WTC11 (cell line): ENCODE measurements at regions not wholly inside any gene's neighbourhood (a gene's known extent, or its start where the extent isn't known, plus 50 kb on each side); places are given as distances from the start of the nearest gene placed in this dataset.

Source experiments
- ATF3 ChIP-seq: sonication (generic); formaldehyde crosslinking; conservative IDR thresholded peaks from 2 replicates; pipeline ENCODE4 v1.8.1; 2022; ENCODE audit warnings: mild to moderate bottlenecking, missing genetic modification reagents
- FOXK1 ChIP-seq: sonication (generic); formaldehyde crosslinking; IDR thresholded peaks from 2 replicates; pipeline ENCODE4 v1.8.0; 2022; ENCODE audit warnings: mild to moderate bottlenecking, moderate library complexity, missing genetic modification reagents
- GABPB1 ChIP-seq: sonication (generic); formaldehyde crosslinking; IDR thresholded peaks from 2 replicates; pipeline ENCODE4 v1.8.1; 2023; ENCODE audit warnings: mild to moderate bottlenecking, missing genetic modification reagents
- NR2C2 ChIP-seq: sonication (generic); formaldehyde crosslinking; IDR thresholded peaks from 2 replicates; pipeline ENCODE4 v1.8.0; 2022; ENCODE audit warnings: mild to moderate bottlenecking, missing genetic modification reagents
- SP1 ChIP-seq: sonication (generic); formaldehyde crosslinking; conservative IDR thresholded peaks from 2 replicates; pipeline ENCODE4 v1.8.1; 2022; ENCODE audit warnings: missing genetic modification reagents
- USF2 ChIP-seq: sonication (generic); formaldehyde crosslinking; IDR thresholded peaks from 2 replicates; pipeline ENCODE4 v1.8.1; 2023; ENCODE audit warnings: mild to moderate bottlenecking, missing genetic modification reagents, moderate library complexity
- ZNF121 ChIP-seq: sonication (generic); formaldehyde crosslinking; IDR thresholded peaks from 2 replicates; pipeline ENCODE4 v1.8.0; 2023; ENCODE audit warnings: missing genetic modification reagents
- ZNF232 ChIP-seq: sonication (generic); formaldehyde crosslinking; IDR thresholded peaks from 2 replicates; pipeline ENCODE4 v1.8.0; 2022; ENCODE audit warnings: mild to moderate bottlenecking, missing genetic modification reagents
- ZNF671 ChIP-seq: fragments of 250-450 bp; sonication (Bioruptor Pico); IDR thresholded peaks from 2 replicates; pipeline ENCODE4 v1.8.0; 2021; ENCODE audit warnings: mild to moderate bottlenecking
- TF ChIP-seq, protein P1 (sequence below): fragments of 200-600 bp; IDR thresholded peaks from 2 replicates; pipeline ENCODE4 v1.8.0; 2022; ENCODE audit warnings: antibody characterized with exemption
- TF ChIP-seq, protein P2 (sequence below): fragments of 250-450 bp; sonication (Bioruptor Pico); IDR thresholded peaks from 2 replicates; pipeline ENCODE4 v1.9.0; 2021; ENCODE audit warnings: moderate library complexity, mild to moderate bottlenecking, inconsistent platforms, borderline replicate concordance
- TF ChIP-seq, protein P3 (sequence below): sonication (generic); formaldehyde crosslinking; IDR thresholded peaks from 2 replicates; pipeline ENCODE4 v1.8.1; 2022; ENCODE audit warnings: missing genetic modification reagents, borderline replicate concordance

- TF ChIP-seq FOXK1 (no peak), ZNF232 (CRISPR knock-in tag) (no peak), SP1 (CRISPR knock-in tag) (no peak), NR2C2 (CRISPR knock-in tag) (no peak), USF2 (no peak), ZNF671 (CRISPR knock-in tag) (no peak), ATF3 (CRISPR knock-in tag) (no peak), ZNF121 (CRISPR knock-in tag) (no peak), GABPB1 (CRISPR knock-in tag) (no peak)
- TF ChIP-seq, protein P1, sequence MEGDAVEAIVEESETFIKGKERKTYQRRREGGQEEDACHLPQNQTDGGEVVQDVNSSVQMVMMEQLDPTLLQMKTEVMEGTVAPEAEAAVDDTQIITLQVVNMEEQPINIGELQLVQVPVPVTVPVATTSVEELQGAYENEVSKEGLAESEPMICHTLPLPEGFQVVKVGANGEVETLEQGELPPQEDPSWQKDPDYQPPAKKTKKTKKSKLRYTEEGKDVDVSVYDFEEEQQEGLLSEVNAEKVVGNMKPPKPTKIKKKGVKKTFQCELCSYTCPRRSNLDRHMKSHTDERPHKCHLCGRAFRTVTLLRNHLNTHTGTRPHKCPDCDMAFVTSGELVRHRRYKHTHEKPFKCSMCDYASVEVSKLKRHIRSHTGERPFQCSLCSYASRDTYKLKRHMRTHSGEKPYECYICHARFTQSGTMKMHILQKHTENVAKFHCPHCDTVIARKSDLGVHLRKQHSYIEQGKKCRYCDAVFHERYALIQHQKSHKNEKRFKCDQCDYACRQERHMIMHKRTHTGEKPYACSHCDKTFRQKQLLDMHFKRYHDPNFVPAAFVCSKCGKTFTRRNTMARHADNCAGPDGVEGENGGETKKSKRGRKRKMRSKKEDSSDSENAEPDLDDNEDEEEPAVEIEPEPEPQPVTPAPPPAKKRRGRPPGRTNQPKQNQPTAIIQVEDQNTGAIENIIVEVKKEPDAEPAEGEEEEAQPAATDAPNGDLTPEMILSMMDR, result no peak
- TF ChIP-seq, protein P2, sequence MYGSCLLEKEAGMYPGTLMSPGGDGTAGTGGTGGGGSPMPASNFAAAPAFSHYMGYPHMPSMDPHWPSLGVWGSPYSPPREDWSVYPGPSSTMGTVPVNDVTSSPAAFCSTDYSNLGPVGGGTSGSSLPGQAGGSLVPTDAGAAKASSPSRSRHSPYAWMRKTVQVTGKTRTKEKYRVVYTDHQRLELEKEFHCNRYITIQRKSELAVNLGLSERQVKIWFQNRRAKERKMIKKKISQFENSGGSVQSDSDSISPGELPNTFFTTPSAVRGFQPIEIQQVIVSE (CRISPR knock-in tag), result no peak
- TF ChIP-seq, protein P3, sequence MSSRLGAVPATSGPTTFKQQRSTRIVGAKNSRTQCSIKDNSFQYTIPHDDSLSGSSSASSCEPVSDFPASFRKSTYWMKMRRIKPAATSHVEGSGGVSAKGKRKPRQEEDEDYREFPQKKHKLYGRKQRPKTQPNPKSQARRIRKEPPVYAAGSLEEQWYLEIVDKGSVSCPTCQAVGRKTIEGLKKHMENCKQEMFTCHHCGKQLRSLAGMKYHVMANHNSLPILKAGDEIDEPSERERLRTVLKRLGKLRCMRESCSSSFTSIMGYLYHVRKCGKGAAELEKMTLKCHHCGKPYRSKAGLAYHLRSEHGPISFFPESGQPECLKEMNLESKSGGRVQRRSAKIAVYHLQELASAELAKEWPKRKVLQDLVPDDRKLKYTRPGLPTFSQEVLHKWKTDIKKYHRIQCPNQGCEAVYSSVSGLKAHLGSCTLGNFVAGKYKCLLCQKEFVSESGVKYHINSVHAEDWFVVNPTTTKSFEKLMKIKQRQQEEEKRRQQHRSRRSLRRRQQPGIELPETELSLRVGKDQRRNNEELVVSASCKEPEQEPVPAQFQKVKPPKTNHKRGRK (CRISPR knock-in tag), result no peak
Observed at GRCh38 chr7:155896531-155897263, 84.4 kb upstream of the SHH start.
